Mucosa of descending colon (tissue), 3 donors: ENCODE measurements at regions not wholly inside any gene's neighbourhood (a gene's known extent, or its start where the extent isn't known, plus 50 kb on each side); places are given as distances from the start of the nearest gene placed in this dataset.

ENCODE experiments used
- ATAC-seq: fragments of 200-7000 bp; cut with Tn5 transposase; one replicate; pipeline ENCODE4 v1.9.1; 2020; ENCODE audit warnings: mild to moderate bottlenecking, moderate library complexity
- DNase-seq, 3 donors: peaks; one replicate each; pipeline ENCODE4 v3.0.0-alpha.2; 2020
- H3K36me3 ChIP-seq: fragments of 200-600 bp; one replicate; pipeline ENCODE4 v1.8.0; 2021; ENCODE audit warnings: low read depth, mild to moderate bottlenecking
- H3K4me1 ChIP-seq: fragments of 200-600 bp; one replicate; pipeline ENCODE4 v1.8.0; 2021; ENCODE audit warnings: low read depth, mild to moderate bottlenecking
- H3K4me3 ChIP-seq: fragments of 200-600 bp; one replicate; pipeline ENCODE4 v1.8.0; 2021; ENCODE audit warnings: mild to moderate bottlenecking
- H3K9me3 ChIP-seq: fragments of 200-600 bp; one replicate; pipeline ENCODE4 v1.8.0; 2021; ENCODE audit warnings: mild to moderate bottlenecking
- CTCF ChIP-seq: fragments of 200-600 bp; IDR thresholded peaks from one replicate; pipeline ENCODE4 v1.8.0; 2022; ENCODE audit warnings: antibody characterized with exemption, mild to moderate bottlenecking
- intact Hi-C, 2 donors: fragments of 100-400 bp; cut with DNase I in 1 of 2; cut with micrococcal nuclease in 1 of 2; formaldehyde crosslinking; loops; one replicate each; pipeline versions ENCODE4 v1.11.0 to v1.11.1; 2022; cut with DNase I, micrococcal nuclease
- donor health status: DM: no; HTN: no; CAD: no; lungs with moderate emphysema.
- donor health status: DM: no; HTN: no; CAD: no.
- donor health status: DM: no; HTN: yes; CAD: no.

GRCh38 chr4:56241500-56241899 is 145.8 kb downstream of the AASDH start:
- intact Hi-C loops, result no loop called here
- DNase-seq, result peak in 1 of 3 donors; percentile 66
- no peak for TF ChIP-seq CTCF
- Histone ChIP-seq H3K4me3 (no peak overlapping the region), H3K36me3 (no peaks in the 10 kb centered on the region), H3K4me1 (peaks cover 2% of the 10 kb centered on the region), H3K9me3 (no peaks in the 10 kb centered on the region)
- ATAC-seq, result peak; percentile 95

GRCh38 chr4:56240554-56241174 is 146.6 kb downstream of the AASDH start:
- DNase-seq (peak in 1 of 3 donors; percentile 41), ATAC-seq (peak; percentile 43)
- intact Hi-C loops, result no loop called here
- H3K4me1 ChIP-seq, result peaks cover 7% of the 10 kb centered on the region
- no peak overlapping the region for H3K4me3 ChIP-seq
- no peaks in the 10 kb centered on the region for H3K36me3 ChIP-seq
- H3K9me3 ChIP-seq, result no peaks in the 10 kb centered on the region
- TF ChIP-seq CTCF, result no peak

GRCh38 chr4:56238251-56238650 is 149.0 kb downstream of the AASDH start:
- Histone ChIP-seq H3K4me3 (no peak overlapping the region), H3K36me3 (no peaks in the 10 kb centered on the region), H3K4me1 (peaks cover 9% of the 10 kb centered on the region), H3K9me3 (no peaks in the 10 kb centered on the region)
- intact Hi-C loops, result no loop called here
- no peak for TF ChIP-seq CTCF
- DNase-seq, result no peak
- ATAC-seq, result no peak

- Histone ChIP-seq H3K36me3 (no peaks in the 10 kb centered on the region), H3K4me1 (peaks cover 7% of the 10 kb centered on the region), H3K9me3 (no peaks in the 10 kb centered on the region), H3K4me3 (no peak overlapping the region)
- peak; percentile 78 for ATAC-seq
- intact Hi-C loops, result no loop called here
- DNase-seq, result no peak
- no peak for TF ChIP-seq CTCF
These were observed 151.6 kb downstream of the AASDH start for GRCh38 chr4:56235725-56236124.

- no peak overlapping the region for H3K4me3 ChIP-seq
- H3K9me3 ChIP-seq, result no peaks in the 10 kb centered on the region
- no peak for TF ChIP-seq CTCF
- H3K4me1 ChIP-seq, result peaks cover 7% of the 10 kb centered on the region
- intact Hi-C loops, result no loop called here
- no peaks in the 10 kb centered on the region for H3K36me3 ChIP-seq
- DNase-seq, result no peak
- peak; percentile 25 for ATAC-seq
These were observed 152.3 kb downstream of the AASDH start for GRCh38 chr4:56235011-56235410.

- intact Hi-C loops, result no loop called here
- H3K9me3 ChIP-seq, result no peaks in the 10 kb centered on the region
- H3K4me3 ChIP-seq, result no peak overlapping the region
- peaks cover 7% of the 10 kb centered on the region for H3K4me1 ChIP-seq
- ATAC-seq (no peak), DNase-seq (no peak)
- H3K36me3 ChIP-seq, result no peaks in the 10 kb centered on the region
- no peak for TF ChIP-seq CTCF
These were observed 153.2 kb downstream of the AASDH start for GRCh38 chr4:56234098-56234497.
